HG02763 (cell line): ENCODE measurements at regions not wholly inside any gene's neighbourhood (a gene's known extent, or its start where the extent isn't known, plus 50 kb on each side); places are given as distances from the start of the nearest gene placed in this dataset.

Experiments used
- ATAC-seq: cut with Tn5 transposase; IDR thresholded peaks from one replicate; pipeline ENCODE4 v1.9.1; 2021; ENCODE audit warnings: mild to moderate bottlenecking, moderate library complexity; ENCODE audit not compliant: unreplicated experiment

DNA sequence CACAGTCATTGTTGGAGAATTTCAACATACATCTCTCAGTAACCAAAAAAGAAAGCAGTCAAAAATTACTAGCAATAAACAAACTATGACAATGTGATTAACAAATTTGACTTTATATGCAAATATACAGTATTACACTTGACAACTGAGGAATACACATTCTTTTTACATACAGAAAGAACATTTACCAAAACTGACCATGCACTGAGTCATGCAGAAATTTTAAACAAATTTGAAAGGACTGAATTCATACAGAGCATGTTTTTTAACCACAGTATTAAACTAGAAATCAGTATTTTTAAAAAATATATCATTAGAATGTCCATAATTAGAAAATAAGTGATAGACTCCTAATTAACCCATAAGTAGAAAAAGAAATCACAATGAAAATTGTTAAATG is 420.1 kb downstream of the TBC1D4 start:
- no peak for ATAC-seq

DNA sequence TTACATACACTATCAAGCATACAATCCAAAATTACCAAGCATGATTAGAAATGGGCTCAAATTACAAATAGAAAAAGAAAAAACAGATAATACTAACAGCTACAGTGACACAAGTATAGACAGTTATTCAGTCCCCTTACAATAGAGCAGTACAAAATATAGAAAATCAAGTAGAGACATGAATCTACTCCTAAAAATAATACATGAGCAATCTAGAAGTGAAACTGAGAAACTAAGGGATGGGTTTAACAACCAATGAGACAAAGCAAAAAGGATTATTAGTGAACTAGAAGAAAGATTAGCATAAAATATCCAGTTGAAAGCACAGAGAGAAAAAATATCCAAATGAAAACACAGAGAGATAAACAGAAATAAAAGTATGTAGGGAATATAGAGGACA is 426.7 kb downstream of the TBC1D4 start:
- ATAC-seq, result no peak

DNA sequence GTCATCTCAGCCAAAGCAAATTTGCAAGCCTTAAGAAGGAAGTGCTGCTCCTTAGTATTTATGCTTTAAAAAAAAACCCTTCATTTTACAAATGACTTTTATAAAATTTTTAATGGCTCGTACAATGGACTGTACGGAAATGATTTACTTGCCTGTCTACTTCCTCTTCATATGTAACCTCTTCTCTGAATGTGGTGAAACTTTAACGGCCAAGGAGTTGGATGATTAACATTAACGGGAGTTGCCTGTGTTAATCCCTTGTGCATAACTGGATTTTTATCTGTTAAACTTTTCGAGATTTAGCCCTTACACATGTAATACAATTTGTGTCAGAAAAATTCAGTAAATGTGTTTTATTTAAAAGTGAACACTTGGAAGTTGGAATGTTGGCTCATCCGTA is 429.4 kb downstream of the TBC1D4 start:
- ATAC-seq, result no peak

DNA sequence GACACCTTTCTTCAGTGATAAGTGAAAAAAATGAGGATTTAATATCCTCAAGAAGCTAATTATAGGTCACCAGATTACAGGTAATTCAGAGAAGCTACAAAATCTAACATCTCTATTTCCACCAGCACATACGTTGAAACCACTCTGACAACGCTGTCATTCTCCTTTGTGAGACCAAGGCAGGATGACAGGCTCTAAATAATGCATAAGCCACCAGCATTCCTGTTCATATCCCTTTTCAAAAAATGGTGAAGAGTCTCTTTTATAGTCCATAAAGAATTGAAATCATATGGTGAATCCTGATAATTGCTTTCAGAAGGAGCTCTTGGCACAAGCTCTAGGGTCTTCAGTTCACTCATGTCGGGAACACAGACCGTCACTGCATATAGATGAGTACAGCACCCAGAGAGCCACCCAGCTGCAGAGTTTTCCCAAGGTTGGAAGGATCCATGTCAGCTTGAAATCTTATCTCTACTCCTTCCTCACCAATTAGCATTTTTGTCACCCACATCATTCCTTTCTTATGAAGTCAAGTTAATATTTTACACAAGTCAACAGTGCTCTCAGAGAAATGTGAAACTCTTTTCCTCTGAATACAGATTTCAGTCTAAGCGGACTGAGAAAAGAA is 431.4 kb downstream of the TBC1D4 start:
- no peak for ATAC-seq

DNA sequence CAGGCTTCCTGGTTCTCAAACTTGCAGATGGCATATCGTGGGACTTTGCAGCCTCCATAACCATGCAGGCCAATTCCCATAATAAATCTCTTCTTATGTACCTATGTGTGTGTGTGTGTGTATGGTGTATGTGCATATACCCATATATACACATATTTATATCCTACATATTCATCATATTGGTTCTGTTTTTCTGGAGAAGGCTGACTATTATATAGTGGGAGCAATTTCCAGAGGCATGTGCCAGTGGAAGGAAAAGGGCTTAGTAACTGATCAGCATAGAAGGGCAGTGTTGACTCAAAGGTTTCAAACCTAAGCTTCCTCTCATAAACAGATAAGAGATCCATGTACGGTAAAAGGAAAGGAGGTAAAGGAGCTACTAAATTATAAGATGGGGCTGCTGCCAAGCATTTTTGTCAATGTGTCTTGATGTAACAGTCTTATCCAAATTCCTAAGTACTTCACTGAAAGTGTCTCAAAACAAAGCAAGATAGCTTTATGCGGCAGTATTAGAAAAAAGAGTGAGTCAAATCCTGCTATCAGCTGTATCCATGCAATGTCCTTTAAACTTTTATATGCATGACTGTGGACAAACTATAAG is 432.1 kb downstream of the TBC1D4 start:
- no peak for ATAC-seq

DNA sequence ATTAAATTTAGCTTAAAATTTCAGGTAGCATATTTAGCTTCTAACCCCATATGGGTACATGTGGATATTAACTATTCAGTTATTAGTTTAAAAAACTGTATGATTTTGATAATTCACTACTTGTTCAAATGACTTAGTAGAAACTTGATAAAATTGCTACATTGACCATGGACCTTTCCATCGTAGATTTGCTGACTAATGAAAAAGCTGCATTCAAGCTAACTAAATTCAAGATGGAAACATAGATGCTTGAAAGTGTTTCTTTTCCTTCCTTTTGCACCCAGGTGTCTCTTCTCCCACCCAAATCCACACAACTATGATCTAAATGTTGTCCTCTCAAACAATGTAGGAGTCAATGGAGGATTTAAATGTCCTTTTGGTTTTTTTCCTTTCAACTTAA is 439.2 kb downstream of the TBC1D4 start:
- ATAC-seq, result no peak

DNA sequence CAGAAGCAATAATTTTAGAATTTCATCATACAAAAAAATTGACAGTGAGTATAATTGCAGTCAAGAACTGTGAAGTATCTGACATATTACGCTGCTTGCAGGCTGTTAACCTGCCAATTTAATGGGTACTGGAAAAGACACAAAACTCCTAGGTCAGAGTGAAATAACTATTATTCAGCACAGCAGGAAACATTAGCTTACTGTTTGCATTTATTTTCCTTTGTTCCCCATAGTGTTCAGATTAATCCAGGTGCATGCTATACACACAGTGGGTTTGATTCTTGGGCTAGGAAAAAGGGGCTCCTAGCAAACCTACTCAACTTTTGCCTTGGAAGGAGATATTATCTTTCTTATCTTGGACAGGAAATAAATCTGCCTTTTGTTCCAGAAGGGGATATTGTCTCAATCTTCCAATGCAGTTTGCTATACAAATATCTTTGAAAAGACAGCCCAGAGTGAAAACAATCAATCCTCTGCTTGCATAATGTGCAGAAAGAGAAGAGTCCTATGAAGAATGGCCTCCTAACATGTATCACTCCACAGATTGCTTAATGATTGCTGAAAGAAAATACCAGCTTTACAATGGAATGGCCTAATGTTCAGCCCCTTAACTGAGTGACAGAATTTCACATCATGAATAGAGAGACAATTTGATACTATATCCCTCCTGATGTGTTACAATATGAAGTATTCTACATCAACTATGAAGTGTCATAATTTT is 443.4 kb downstream of the TBC1D4 start:
- no peak for ATAC-seq

DNA sequence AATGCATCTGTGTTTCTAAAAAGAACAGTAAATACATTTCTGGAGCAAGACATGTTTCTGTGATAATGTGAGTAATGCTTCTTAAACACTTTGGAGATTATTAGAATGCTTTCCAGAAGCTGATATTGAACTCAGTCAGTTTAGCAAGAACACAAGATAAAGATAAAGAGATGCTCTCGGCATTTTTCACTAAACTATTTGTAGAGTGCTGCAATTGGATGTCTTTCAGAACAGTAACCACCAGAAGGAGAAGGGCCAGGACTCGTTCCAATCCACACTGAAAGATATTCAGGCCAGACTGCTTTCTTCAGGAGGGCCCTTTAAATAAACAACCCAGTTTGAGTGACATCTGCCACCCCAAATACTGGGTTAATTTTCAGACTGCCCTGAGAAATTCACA is 456.0 kb downstream of the TBC1D4 start:
- no peak for ATAC-seq

DNA sequence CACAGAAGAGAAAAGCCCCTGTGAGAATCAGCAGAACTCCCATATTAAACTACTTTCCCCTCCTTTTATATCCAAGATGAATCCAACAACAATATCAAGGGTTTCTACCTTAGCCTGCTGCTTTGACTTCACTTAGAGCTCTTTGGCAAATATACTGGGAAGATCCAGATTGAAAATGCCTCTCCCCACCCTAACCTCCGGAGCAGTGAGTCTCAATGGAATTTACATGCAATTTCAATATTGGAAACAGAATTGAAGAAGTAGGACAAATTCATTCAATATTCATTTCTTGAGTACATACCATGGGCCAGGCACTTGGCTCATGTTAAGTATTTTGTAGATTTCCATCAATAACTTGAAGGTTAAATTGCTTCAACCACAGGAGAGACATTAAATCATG is 457.4 kb downstream of the TBC1D4 start:
- no peak for ATAC-seq

DNA sequence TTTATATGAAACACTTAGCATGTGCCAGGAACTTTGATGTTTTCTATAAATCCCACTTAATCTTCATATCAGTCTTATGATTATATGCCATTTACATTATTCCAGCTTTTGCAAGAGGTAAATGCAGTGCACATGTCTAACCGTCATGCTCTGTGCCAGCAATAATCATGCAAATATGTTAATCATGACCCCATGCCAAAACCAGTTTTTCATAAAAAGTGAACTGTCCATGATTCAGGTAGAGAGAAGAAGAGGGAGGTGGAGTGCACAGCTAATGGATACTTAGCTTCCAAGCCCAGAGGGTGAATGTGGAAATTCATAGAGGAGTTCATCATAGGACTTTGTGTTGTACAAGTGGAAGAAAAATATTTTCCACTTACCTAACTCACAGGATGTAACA is 458.4 kb downstream of the TBC1D4 start:
- ATAC-seq, result no peak

DNA sequence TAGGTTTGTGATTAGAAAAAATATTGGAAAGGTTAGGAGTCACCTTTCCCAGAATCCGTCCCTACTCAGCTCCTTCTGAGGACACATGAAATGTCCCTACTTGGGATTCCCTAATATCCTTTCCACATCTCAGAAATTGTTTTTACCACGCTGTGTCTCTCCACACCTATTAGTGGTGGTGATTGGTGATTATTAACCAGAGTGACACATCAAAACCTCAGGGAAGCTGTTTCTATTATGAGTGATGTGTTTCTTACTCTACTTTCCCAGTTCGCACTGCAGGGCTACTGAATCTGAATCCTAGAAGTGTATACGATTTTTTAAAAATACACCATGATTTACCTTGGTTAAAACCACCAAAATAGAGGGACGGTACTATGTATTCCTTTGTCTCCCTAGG is 460.8 kb downstream of the TBC1D4 start:
- ATAC-seq, result no peak

DNA sequence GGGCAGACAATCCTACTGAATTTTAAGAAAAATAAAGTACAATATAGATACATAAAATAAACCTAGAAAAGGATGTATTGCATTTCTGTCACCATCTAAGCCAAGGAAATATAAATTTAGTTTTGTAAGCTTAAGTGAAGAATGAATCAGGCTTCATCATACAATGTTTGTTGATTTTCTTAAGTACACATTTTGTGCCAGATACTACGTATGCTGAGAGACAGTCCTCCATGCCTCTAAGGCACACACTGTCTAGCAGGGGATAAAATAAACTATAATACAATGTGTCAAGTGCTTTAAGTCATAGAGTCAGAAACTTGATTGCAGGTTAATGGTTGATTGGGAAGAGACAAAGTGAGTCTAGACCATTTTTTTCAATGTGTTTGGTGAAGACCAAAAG is 465.7 kb downstream of the TBC1D4 start:
- no peak for ATAC-seq

DNA sequence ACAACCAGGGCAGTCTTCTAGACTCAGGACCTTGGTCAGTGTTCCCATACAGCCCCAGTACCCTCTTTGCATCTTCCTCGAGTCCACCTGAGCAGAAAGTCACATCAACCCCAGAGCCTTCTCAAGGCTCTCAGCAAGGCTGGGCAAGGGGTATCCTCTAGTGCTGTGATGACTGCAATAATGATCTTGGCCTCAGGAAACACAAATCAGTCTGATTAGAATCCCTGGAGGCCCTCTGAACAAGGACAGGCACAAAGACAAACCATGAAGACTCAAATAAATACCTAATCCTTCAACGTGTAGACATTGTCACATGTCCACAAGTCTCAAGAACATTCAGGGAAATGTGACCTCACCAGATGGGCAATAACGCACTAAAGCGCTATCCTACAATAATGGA is 468.2 kb downstream of the TBC1D4 start:
- no peak for ATAC-seq

DNA sequence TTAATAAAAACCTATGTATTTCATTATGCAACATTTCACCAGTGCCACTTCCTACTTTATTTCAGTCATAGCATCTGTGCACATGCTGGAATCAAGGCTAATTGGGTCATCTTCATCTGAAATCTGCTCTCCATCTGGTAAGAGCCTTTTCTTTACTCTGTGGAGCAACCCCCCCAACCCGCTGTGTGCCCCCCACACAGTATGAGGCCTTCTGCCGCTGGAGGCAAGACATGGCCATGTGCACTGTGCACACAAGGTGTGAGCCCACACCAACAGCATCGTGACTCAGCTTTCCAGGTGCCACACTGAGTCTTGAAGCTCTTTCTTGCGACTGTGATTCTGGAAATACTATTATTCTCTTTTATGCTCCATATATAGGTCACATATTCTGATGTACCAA is 471.0 kb downstream of the TBC1D4 start:
- ATAC-seq, result no peak

DNA sequence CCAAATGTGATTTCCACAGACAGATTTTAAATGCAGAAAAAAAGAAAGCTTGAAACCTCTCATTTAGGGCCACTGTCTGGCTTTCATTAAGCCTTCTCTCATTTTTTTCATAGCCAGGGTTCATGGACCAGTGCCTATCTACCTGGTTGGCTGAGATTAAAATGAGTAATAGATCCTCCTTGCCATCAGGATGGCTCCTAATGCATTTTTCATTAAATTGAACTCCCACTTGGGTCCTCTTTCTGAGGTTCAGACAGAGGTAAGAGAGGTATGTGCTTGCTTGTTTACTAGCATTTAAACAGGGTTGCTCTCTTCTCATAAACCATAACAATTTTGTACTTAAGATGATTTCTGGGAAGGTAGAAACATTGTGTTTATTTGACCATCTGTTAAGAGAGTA is 473.0 kb downstream of the TBC1D4 start:
- ATAC-seq, result no peak

DNA sequence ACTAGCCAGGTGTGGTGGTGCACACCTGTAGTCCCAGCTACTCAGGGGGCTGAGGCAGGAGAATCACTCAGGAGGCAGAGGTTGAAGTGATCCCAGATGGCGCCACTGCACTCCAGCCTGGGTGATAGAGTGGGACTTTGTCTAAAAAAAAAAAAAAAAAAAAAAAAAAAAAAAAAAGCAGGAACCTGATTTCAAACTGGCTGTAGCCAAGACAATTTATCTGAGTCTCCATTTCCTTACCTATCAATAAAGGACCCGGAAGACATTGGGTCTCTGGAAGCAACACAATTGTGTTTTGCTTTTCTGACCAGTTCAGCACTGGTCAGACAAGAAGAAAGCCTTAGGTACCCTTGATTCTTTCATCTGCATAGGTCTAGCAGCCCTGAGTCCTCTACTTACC is 491.0 kb downstream of the TBC1D4 start:
- ATAC-seq, result no peak

DNA sequence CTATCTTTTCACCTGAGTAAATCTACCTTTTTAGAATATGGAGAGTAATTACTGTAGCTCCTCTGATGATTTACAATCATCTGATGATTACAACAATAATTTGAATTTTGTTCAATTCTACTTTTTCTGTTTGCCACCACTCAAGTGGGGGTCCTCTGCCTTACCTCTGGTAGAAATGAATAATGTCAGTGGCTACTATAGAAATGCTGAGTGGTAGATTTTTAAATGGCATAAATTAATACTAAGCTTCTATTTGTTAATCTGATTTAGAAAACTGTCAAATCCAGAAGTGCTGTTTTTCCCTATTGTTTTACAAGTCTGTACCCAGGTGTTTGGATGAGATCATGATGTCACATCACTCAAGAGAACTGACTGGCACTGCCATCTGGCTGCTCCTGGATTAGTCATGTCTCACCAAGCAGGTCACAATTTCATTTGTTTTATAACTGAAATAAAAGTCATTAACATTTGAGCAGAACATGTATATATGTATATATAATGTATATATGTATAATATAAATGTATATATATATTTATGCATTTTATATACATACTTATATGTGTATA is 494.8 kb downstream of the TBC1D4 start:
- no peak for ATAC-seq

DNA sequence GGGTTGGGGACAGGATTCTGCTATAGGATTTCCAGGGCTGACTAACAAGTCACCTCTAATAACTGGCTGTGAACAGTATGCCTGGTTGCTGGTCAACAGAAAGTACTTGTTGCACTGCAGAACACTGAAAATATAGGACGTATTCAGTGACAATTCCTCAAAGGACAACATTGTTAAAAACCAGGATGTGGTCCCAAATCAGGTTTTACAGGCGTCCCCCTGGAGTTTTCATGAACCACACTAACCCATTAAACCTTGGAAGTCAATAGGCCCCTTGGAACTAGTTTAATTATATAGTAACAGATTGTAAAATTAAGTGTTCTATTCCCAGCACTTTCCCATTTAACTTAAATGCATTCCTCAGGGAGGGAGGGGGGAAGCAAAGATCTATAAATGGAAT is 495.4 kb downstream of the TBC1D4 start:
- ATAC-seq, result no peak

DNA sequence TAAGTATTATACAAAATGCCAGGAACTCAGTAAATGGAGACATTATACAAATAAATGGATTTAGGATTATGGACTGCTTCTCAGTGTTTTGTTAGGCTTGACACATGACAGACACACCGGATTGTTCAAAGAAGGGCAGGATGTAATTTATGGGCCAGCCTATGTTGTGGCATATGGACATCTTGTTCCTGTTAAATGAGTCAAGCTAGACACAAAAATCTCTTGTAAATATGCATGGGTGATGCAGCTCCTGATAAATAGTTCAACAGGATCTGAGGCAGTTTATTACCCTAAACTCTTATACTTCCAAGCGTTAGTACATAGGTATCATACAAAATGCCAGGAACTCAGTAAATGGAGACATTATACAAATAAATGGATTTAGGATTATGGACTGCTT is 502.3 kb downstream of the TBC1D4 start:
- ATAC-seq, result no peak

DNA sequence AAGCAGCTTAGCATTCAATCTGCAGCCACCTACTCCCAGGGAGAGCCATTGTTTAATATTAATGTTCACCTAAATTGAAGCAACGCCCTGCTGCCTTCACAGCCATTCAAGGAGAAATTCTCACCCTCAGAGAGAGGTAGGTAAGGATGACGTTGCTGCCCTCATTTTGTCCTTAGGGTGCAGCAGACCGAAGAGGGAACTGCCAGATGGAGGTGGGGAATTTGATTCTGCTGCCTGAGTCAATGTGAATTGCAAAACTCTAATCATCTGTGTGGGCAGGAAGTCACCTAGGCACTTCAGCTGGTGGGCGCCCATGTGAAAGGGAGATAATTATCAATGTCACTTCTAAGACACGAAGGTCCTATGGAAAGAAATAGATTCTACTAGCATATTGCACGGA is 503.4 kb downstream of the TBC1D4 start:
- ATAC-seq, result no peak

DNA sequence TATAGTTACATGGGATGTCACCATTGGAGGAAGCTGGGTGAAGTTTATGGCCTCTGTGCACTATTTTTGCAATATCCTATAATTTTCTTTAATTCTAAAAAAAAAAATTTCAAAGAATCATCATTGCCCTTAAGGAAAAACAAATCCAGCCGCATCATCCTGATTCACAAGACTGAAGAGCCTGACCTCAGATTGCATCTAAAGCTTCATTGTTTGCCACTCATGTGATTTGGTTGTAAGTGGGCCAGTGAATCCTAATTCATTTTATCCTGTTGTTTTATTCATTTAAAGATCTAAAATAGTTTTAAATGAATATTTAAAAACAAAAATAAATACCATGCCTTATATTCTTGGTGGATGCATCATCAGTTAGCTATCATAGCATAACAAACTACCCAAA is 504.5 kb downstream of the TBC1D4 start:
- ATAC-seq, result no peak

DNA sequence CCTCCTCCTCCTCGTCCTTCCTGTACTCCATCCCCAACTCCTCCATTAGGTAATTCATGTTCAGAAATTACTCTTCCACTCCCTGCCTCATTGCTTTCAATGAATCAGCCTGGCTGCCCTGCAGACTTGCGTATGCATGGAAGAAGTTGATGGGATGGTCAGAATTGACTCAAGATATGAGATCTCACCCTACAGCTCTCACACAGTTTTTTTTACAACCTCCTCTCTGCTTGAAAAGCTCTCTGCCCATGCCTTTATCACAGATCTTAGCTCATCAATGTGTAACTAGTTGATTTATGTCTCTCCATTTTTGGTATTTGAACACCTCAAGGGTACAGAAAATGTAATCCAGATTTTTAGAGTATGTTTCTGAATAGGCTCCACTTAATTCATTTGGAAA is 506.9 kb downstream of the TBC1D4 start:
- ATAC-seq, result no peak
